Keratinocyte (primary cell): ENCODE measurements at regions not wholly inside any gene's neighbourhood (a gene's known extent, or its start where the extent isn't known, plus 50 kb on each side); places are given as distances from the start of the nearest gene placed in this dataset.

Experiments
- CTCF ChIP-seq, 3 experiments: IDR thresholded peaks in 1 of 3; conservative IDR thresholded peaks in 1 of 3; optimal IDR thresholded peaks in 1 of 3; 2 replicates in 2 of 3; 3 replicates in 1 of 3; pipeline versions ENCODE3 to v1.5.1; 2011; ENCODE audit warnings: low read length in 3 of 3, mild to moderate bottlenecking in 3 of 3, moderate library complexity in 2 of 3, control low read depth in 1 of 3, inconsistent platforms in 1 of 3; ENCODE audit not compliant: insufficient read depth in 2 of 3; ENCODE audit errors: extremely low read depth in 1 of 3
- EZH2 ChIP-seq: IDR thresholded peaks from one replicate; pipeline ENCODE4 v1.6.1; 2012; ENCODE audit warnings: inconsistent platforms, mild to moderate bottlenecking, low read length, moderate library complexity

- no peak for TF ChIP-seq CTCF (optimal IDR thresholded peaks at IDR 0.05 in 1 of 3, IDR thresholded peaks at IDR 0.05 in 1 of 3, conservative IDR thresholded peaks at IDR 0.05 in 1 of 3; ENCODE audit: extremely low read depth in 1 of 3, insufficient read depth in 2 of 3, low read length in 3 of 3)
- no peak for TF ChIP-seq EZH2
These were observed 1237.7 kb upstream of the PCDH20 start for GRCh38 chr13:62653371-62653770.
